PC-9 (cell line): ENCODE measurements at regions not wholly inside any gene's neighbourhood (a gene's known extent, or its start where the extent isn't known, plus 50 kb on each side); places are given as distances from the start of the nearest gene placed in this dataset.

Experiments used
- BruUV-seq: library from RNA; stranded (reverse); fragments of 400-500 nt; replicated peaks from 2 replicates; lab custom pipeline; 2021; lab: Mats Ljungman, UMichigan
- CTCF ChIA-PET: fragments of 300-600 bp; sonication (Branson Sonifier 250); formaldehyde crosslinking; loops from one replicate; lab custom pipeline; 2022; ENCODE audit warnings: antibody characterized with exemption; lab: Charles Lee
- POLR2A ChIA-PET: fragments of 300-600 bp; sonication (Branson Sonifier 250); formaldehyde crosslinking; loops from one replicate; lab custom pipeline; 2022; ENCODE audit warnings: antibody characterized with exemption; ENCODE audit not compliant: unreplicated experiment; lab: Charles Lee
- DNase-seq, 2 experiments: peaks; one replicate each; pipeline versions ENCODE4 v3.0.0 to v3.0.0-alpha.2; 2015 to 2022; ENCODE audit warnings: mixed read lengths in 1 of 2
- H2AFZ ChIP-seq: fragments of 200-600 bp; sonication (generic); 2 replicates; pipeline ENCODE4 v1.8.1; 2017; ENCODE audit warnings: antibody characterized with exemption
- H3F3A ChIP-seq: fragments of 200-600 bp; sonication (generic); 2 replicates; pipeline ENCODE4 v1.8.1; 2017; ENCODE audit warnings: antibody characterized with exemption, mild to moderate bottlenecking, low read depth; ENCODE audit not compliant: insufficient read depth
- H3K27ac ChIP-seq: fragments of 200-600 bp; sonication (generic); 2 replicates; pipeline ENCODE4 v1.6.1; 2016; ENCODE audit warnings: mixed run types
- H3K27me3 ChIP-seq: fragments of 200-600 bp; sonication (generic); 2 replicates; pipeline ENCODE4 v1.6.1; 2016; ENCODE audit warnings: low read depth, mixed run types; ENCODE audit not compliant: insufficient read depth
- H3K36me3 ChIP-seq: fragments of 200-600 bp; sonication (generic); 2 replicates; pipeline ENCODE4 v1.6.1; 2016; ENCODE audit warnings: low read depth, mixed run types
- H3K4me1 ChIP-seq: fragments of 200-600 bp; sonication (generic); replicated peaks from 2 replicates; pipeline ENCODE4 v1.6.1; 2016; ENCODE audit warnings: mixed run types; ENCODE audit not compliant: insufficient read depth
- H3K4me2 ChIP-seq: fragments of 200-600 bp; sonication (generic); 2 replicates; pipeline ENCODE4 v1.6.1; 2017; ENCODE audit warnings: mixed run types
- H3K4me3 ChIP-seq: fragments of 200-600 bp; sonication (generic); 2 replicates; pipeline ENCODE4 v1.6.1; 2016; ENCODE audit warnings: mixed run types
- H3K79me2 ChIP-seq: fragments of 200-600 bp; sonication (generic); 2 replicates; pipeline ENCODE4 v1.6.1; 2017; ENCODE audit warnings: low read depth, mixed run types
- H3K9me2 ChIP-seq: fragments of 200-600 bp; sonication (generic); 2 replicates; pipeline ENCODE4 v1.8.1; 2017; ENCODE audit warnings: mild to moderate bottlenecking; ENCODE audit not compliant: insufficient read depth
- H3K9me3 ChIP-seq: fragments of 200-600 bp; sonication (generic); 2 replicates; pipeline ENCODE4 v1.8.1; 2016; ENCODE audit warnings: low read depth; ENCODE audit not compliant: insufficient read depth
- H4K20me1 ChIP-seq: fragments of 200-600 bp; sonication (generic); 2 replicates; pipeline ENCODE4 v1.8.1; 2017; ENCODE audit not compliant: insufficient read depth
- CTCF ChIP-seq: fragments of 200-600 bp; sonication (generic); conservative IDR thresholded peaks from 2 replicates; pipeline ENCODE4 v1.6.1; 2017; ENCODE audit warnings: mixed run types, antibody characterized with exemption, mild to moderate bottlenecking, moderate library complexity
- EZH2 ChIP-seq: fragments of 200-600 bp; sonication (generic); IDR thresholded peaks from 2 replicates; pipeline ENCODE4 v1.8.0; 2017; ENCODE audit warnings: antibody characterized with exemption, low read depth
- intact Hi-C: fragments of 100-400 bp; cut with micrococcal nuclease; formaldehyde crosslinking; loops from one replicate; pipeline ENCODE4 v1.10.0; 2022; ENCODE audit not compliant: unreplicated experiment

- POLR2A ChIA-PET: no interaction called here
- TF ChIP-seq EZH2 (no peak), CTCF (no peak)
Observed at GRCh38 chr18:78849046-78849445, 130.6 kb upstream of the SALL3 start.

GRCh38 chr18:78849458-78849857, 130.2 kb upstream of the SALL3 start:
- no peaks in the 10 kb centered on the region for H3K9me2 ChIP-seq
- H3K79me2 ChIP-seq: no peaks in the 10 kb centered on the region
- H3F3A ChIP-seq: no peaks in the 10 kb centered on the region
- DNase-seq: no peak
- H4K20me1 ChIP-seq: no peaks in the 10 kb centered on the region
- TF ChIP-seq CTCF (no peak), EZH2 (no peak)
- H3K4me3 ChIP-seq: no peak overlapping the region
- H3K27me3 ChIP-seq: no peaks in the 10 kb centered on the region
- ChIA-PET CTCF (no interaction called here), POLR2A (no interaction called here)
- intact Hi-C loops: no loop called here
- no peaks in the 10 kb centered on the region for H3K9me3 ChIP-seq
- no peak overlapping the region for H3K27ac ChIP-seq
- H2AFZ ChIP-seq: no peak overlapping the region
- H3K4me1 ChIP-seq: no peaks in the 10 kb centered on the region
- no TSS peak for BruUV-seq
- H3K36me3 ChIP-seq: no peaks in the 10 kb centered on the region
- H3K4me2 ChIP-seq: no peak overlapping the region

More at GRCh38 chr18:78849046-78849445, 130.6 kb upstream of the SALL3 start:
- Histone ChIP-seq H2AFZ (no peak overlapping the region), H3K4me2 (no peak overlapping the region), H3K4me3 (no peak overlapping the region), H4K20me1 (no peaks in the 10 kb centered on the region), H3K9me3 (no peaks in the 10 kb centered on the region), H3K27me3 (no peaks in the 10 kb centered on the region), H3K27ac (no peak overlapping the region), H3F3A (no peaks in the 10 kb centered on the region), H3K9me2 (no peaks in the 10 kb centered on the region), H3K36me3 (no peaks in the 10 kb centered on the region), H3K4me1 (no peaks in the 10 kb centered on the region), H3K79me2 (no peaks in the 10 kb centered on the region)
- no peak for DNase-seq
- no TSS peak for BruUV-seq
- intact Hi-C loops: no loop called here
- CTCF ChIA-PET: no interaction called here

GRCh38 chr18:78853341-78853740, 126.3 kb upstream of the SALL3 start:
- H3F3A ChIP-seq: no peaks in the 10 kb centered on the region
- H3K4me3 ChIP-seq: no peak overlapping the region
- DNase-seq: no peak
- peaks cover 21% of the 10 kb centered on the region; the same call in 1 of the 2 replicates for H3K27me3 ChIP-seq
- no peak overlapping the region for H2AFZ ChIP-seq
- no peaks in the 10 kb centered on the region for H3K4me1 ChIP-seq
- no peaks in the 10 kb centered on the region for H4K20me1 ChIP-seq
- H3K79me2 ChIP-seq: no peaks in the 10 kb centered on the region
- no peak overlapping the region for H3K4me2 ChIP-seq
- TF ChIP-seq CTCF: no peak
- no peak for TF ChIP-seq EZH2
- POLR2A ChIA-PET: no interaction called here
- H3K9me3 ChIP-seq: no peaks in the 10 kb centered on the region
- CTCF ChIA-PET: no interaction called here
- intact Hi-C loops: no loop called here
- BruUV-seq: no TSS peak
- H3K27ac ChIP-seq: no peak overlapping the region
- no peaks in the 10 kb centered on the region for H3K9me2 ChIP-seq
- H3K36me3 ChIP-seq: no peaks in the 10 kb centered on the region
